HG02678 (cell line): ENCODE measurements at regions not wholly inside any gene's neighbourhood (a gene's known extent, or its start where the extent isn't known, plus 50 kb on each side); places are given as distances from the start of the nearest gene placed in this dataset.
"Not testable (repeated sequence)": the region's sequence is repeated elsewhere in the genome, so short reads cannot be mapped to it uniquely, and the experiment has no call there.

Source experiments
- ATAC-seq: cut with Tn5 transposase; IDR thresholded peaks from one replicate; pipeline ENCODE4 v1.9.1; 2021; ENCODE audit warnings: mild to moderate bottlenecking, moderate library complexity; ENCODE audit not compliant: unreplicated experiment

GRCh38 chr13:61672756-61673155 lies 257.1 kb upstream of the PCDH20 start:
- ATAC-seq: no peak

GRCh38 chr13:61670384-61671161 lies 254.9 kb upstream of the PCDH20 start:
- ATAC-seq: no peak

GRCh38 chr13:61664801-61665705 lies 249.4 kb upstream of the PCDH20 start:
- ATAC-seq: no peak

- no peak for ATAC-seq
Measured at GRCh38 chr13:61654481-61654880, 238.8 kb upstream of the PCDH20 start.

- no peak for ATAC-seq
Measured at GRCh38 chr13:61648547-61648946, 232.9 kb upstream of the PCDH20 start.

GRCh38 chr13:61612192-61612591 lies 196.5 kb upstream of the PCDH20 start:
- no peak for ATAC-seq

- ATAC-seq: no peak
Measured at GRCh38 chr13:61608138-61608537, 192.5 kb upstream of the PCDH20 start.

- no peak for ATAC-seq
Measured at GRCh38 chr13:61600360-61601033, 184.8 kb upstream of the PCDH20 start.

- no peak for ATAC-seq
Measured at GRCh38 chr13:61592489-61592888, 176.8 kb upstream of the PCDH20 start.

- no peak for ATAC-seq
Measured at GRCh38 chr13:61575973-61576372, 160.3 kb upstream of the PCDH20 start.

- ATAC-seq: no peak
Measured at GRCh38 chr13:61563645-61564044, 148.0 kb upstream of the PCDH20 start.

GRCh38 chr13:61546911-61547310 lies 131.3 kb upstream of the PCDH20 start:
- no peak for ATAC-seq

GRCh38 chr13:61546413-61546812 lies 130.8 kb upstream of the PCDH20 start:
- ATAC-seq: no peak

- ATAC-seq: no peak
Measured at GRCh38 chr13:61536433-61536832, 120.8 kb upstream of the PCDH20 start.

GRCh38 chr13:61531383-61532065 lies 115.9 kb upstream of the PCDH20 start:
- ATAC-seq: no peak

GRCh38 chr13:61519214-61519613 lies 103.6 kb upstream of the PCDH20 start:
- not testable (repeated sequence) for ATAC-seq

GRCh38 chr13:61508936-61509335 lies 93.3 kb upstream of the PCDH20 start:
- no peak for ATAC-seq

GRCh38 chr13:61500176-61500575 lies 84.5 kb upstream of the PCDH20 start:
- ATAC-seq: no peak

GRCh38 chr13:61495648-61496047 lies 80.0 kb upstream of the PCDH20 start:
- no peak for ATAC-seq

- not testable (repeated sequence) for ATAC-seq
Measured at GRCh38 chr13:61493556-61493955, 77.9 kb upstream of the PCDH20 start.

GRCh38 chr13:61486496-61486895 lies 70.8 kb upstream of the PCDH20 start:
- ATAC-seq: no peak
